H9 (cell line): ENCODE measurements at regions not wholly inside any gene's neighbourhood (a gene's known extent, or its start where the extent isn't known, plus 50 kb on each side); places are given as distances from the start of the nearest gene placed in this dataset.

Experiments used
- DNase-seq: peaks from one replicate; pipeline ENCODE4 v3.0.0-alpha.2; 2017
- H2AFZ ChIP-seq: one replicate; pipeline ENCODE4 v1.6.1; 2013; ENCODE audit warnings: mild to moderate bottlenecking, low read length, control low read depth, moderate library complexity
- H2AK5ac ChIP-seq: 2 replicates; pipeline ENCODE4 v1.6.1; 2013; ENCODE audit warnings: low read length, control low read depth, mixed read lengths; ENCODE audit not compliant: insufficient read length
- H2BK120ac ChIP-seq: one replicate; pipeline ENCODE4 v1.6.1; 2013; ENCODE audit warnings: low read depth, mild to moderate bottlenecking, low read length, control low read depth, inconsistent platforms; ENCODE audit not compliant: poor library complexity, severe bottlenecking
- H2BK12ac ChIP-seq: 2 replicates; pipeline ENCODE4 v1.6.1; 2013; ENCODE audit warnings: low read length, control low read depth, mixed read lengths, low read depth; ENCODE audit not compliant: insufficient read length
- H2BK15ac ChIP-seq: 2 replicates; pipeline ENCODE4 v1.6.1; 2013; ENCODE audit warnings: low read depth, low read length, control low read depth
- H2BK20ac ChIP-seq: one replicate; pipeline ENCODE4 v1.6.1; 2013; ENCODE audit warnings: low read depth, mild to moderate bottlenecking, low read length, control low read depth, inconsistent platforms; ENCODE audit not compliant: poor library complexity, severe bottlenecking
- H2BK5ac ChIP-seq: 2 replicates; pipeline ENCODE4 v1.6.1; 2013; ENCODE audit warnings: low read length, control low read depth, mixed read lengths; ENCODE audit not compliant: insufficient read length
- H3K14ac ChIP-seq: 2 replicates; pipeline ENCODE4 v1.6.1; 2013; ENCODE audit warnings: low read length, control low read depth; ENCODE audit not compliant: insufficient read depth
- H3K18ac ChIP-seq: 2 replicates; pipeline ENCODE4 v1.6.1; 2013; ENCODE audit warnings: low read depth, mild to moderate bottlenecking, mixed read lengths, low read length, control low read depth; ENCODE audit not compliant: insufficient read length
- H3K23ac ChIP-seq: 2 replicates; pipeline ENCODE4 v1.6.1; 2013; ENCODE audit warnings: low read length, control low read depth, mixed read lengths, low read depth; ENCODE audit not compliant: insufficient read length
- H3K23me2 ChIP-seq: 2 replicates; pipeline ENCODE4 v1.6.1; 2013; ENCODE audit warnings: low read depth, mild to moderate bottlenecking, mixed read lengths, low read length, control low read depth; ENCODE audit not compliant: insufficient read length, poor library complexity, severe bottlenecking
- H3K27ac ChIP-seq: 2 replicates; pipeline ENCODE4 v1.5.1; 2013; ENCODE audit warnings: low read length, control low read depth, mixed read lengths, low read depth; ENCODE audit not compliant: insufficient read length
- H3K27me3 ChIP-seq: 2 replicates; pipeline ENCODE4 v1.6.1; 2013; ENCODE audit warnings: low read length, control low read depth, inconsistent platforms; ENCODE audit not compliant: insufficient read depth
- H3K4ac ChIP-seq: 2 replicates; pipeline ENCODE4 v1.6.1; 2013; ENCODE audit warnings: low read depth, mild to moderate bottlenecking, control low read depth, inconsistent platforms, low read length, moderate library complexity
- H3K4me1 ChIP-seq: 2 replicates; pipeline ENCODE4 v1.6.1; 2013; ENCODE audit warnings: low read length, control low read depth, inconsistent platforms; ENCODE audit not compliant: insufficient read depth
- H3K4me2 ChIP-seq: 2 replicates; pipeline ENCODE4 v1.6.1; 2013; ENCODE audit warnings: low read length, control low read depth, mixed read lengths; ENCODE audit not compliant: insufficient read length, insufficient read depth
- H3K56ac ChIP-seq: 2 replicates; pipeline ENCODE4 v1.6.1; 2013; ENCODE audit warnings: low read depth, mild to moderate bottlenecking, mixed read lengths, low read length, control low read depth; ENCODE audit not compliant: insufficient read length
- H3K79me1 ChIP-seq: 2 replicates; pipeline ENCODE4 v1.6.1; 2013; ENCODE audit warnings: low read depth, mild to moderate bottlenecking, moderate library complexity, low read length, control low read depth, inconsistent platforms; ENCODE audit not compliant: insufficient read depth, poor library complexity, severe bottlenecking
- H3K79me2 ChIP-seq: 2 replicates; pipeline ENCODE4 v1.6.1; 2013; ENCODE audit warnings: low read length, control low read depth, inconsistent platforms; ENCODE audit not compliant: insufficient read depth
- H3K9ac ChIP-seq: 2 replicates; pipeline ENCODE4 v1.6.1; 2013; ENCODE audit warnings: low read length, control low read depth, mixed read lengths; ENCODE audit not compliant: insufficient read length; ENCODE audit errors: extremely low read depth
- H3K9me3 ChIP-seq: one replicate; pipeline ENCODE4 v1.6.1; 2013; ENCODE audit warnings: low read depth, low read length, inconsistent platforms; ENCODE audit not compliant: control insufficient read depth
- H3T11ph ChIP-seq: one replicate; pipeline ENCODE4 v1.6.1; 2013; ENCODE audit warnings: mild to moderate bottlenecking, low read length, control low read depth, inconsistent platforms
- H4K20me1 ChIP-seq: one replicate; pipeline ENCODE4 v1.6.1; 2013; ENCODE audit not compliant: control insufficient read depth, insufficient read length, insufficient read depth
- H4K5ac ChIP-seq: 2 replicates; pipeline ENCODE4 v1.6.1; 2013; ENCODE audit warnings: low read depth, mild to moderate bottlenecking, mixed read lengths, low read length, control low read depth; ENCODE audit not compliant: insufficient read length
- H4K8ac ChIP-seq: replicated peaks from 2 replicates; pipeline ENCODE4 v1.6.1; 2013; ENCODE audit warnings: low read length, control low read depth, mixed read lengths, low read depth; ENCODE audit not compliant: insufficient read length
- H4K91ac ChIP-seq: 2 replicates; pipeline ENCODE4 v1.6.1; 2013; ENCODE audit warnings: low read depth, mild to moderate bottlenecking, moderate library complexity, mixed read lengths, low read length, control low read depth; ENCODE audit not compliant: insufficient read length
- H3K27ac Mint-ChIP-seq, 3 experiments: 2 replicates in 2 of 3; 3 replicates in 1 of 3; pipeline ENCODE4 v1.8.0; 2020 to 2021; ENCODE audit warnings: mixed read lengths in 3 of 3, mild to moderate bottlenecking in 1 of 3, moderate library complexity in 1 of 3
- H3K27me3 Mint-ChIP-seq: 2 replicates; pipeline ENCODE4 v1.8.0; 2021; ENCODE audit warnings: low read depth, mild to moderate bottlenecking, moderate library complexity, mixed read lengths
- H3K36me3 Mint-ChIP-seq, 3 experiments: 2 replicates in 2 of 3; 3 replicates in 1 of 3; pipeline ENCODE4 v1.8.0; 2020 to 2021; ENCODE audit warnings: low read depth in 3 of 3, mixed read lengths in 3 of 3; ENCODE audit not compliant: insufficient read depth in 1 of 3
- H3K4me1 Mint-ChIP-seq, 2 experiments: 2 replicates each; pipeline ENCODE4 v1.8.0; 2020; ENCODE audit warnings: mixed read lengths in 2 of 2
- H3K4me3 Mint-ChIP-seq, 2 experiments: 2 replicates in 1 of 2; 3 replicates in 1 of 2; pipeline ENCODE4 v1.8.0; 2020 to 2021; ENCODE audit warnings: mild to moderate bottlenecking in 2 of 2, mixed read lengths in 2 of 2, moderate library complexity in 1 of 2
- H3K9me3 Mint-ChIP-seq, 2 experiments: 2 replicates in 1 of 2; 3 replicates in 1 of 2; pipeline ENCODE4 v1.8.0; 2020; ENCODE audit warnings: mild to moderate bottlenecking in 2 of 2, mixed read lengths in 2 of 2, moderate library complexity in 1 of 2
- CTCF ChIP-seq: fragments of 200-600 bp; sonication (generic); conservative IDR thresholded peaks from 3 replicates; pipeline ENCODE4 v1.8.0; 2021; ENCODE audit warnings: antibody characterized with exemption, mild to moderate bottlenecking

- H3K23me2 ChIP-seq: no peaks in the 10 kb centered on the region
- no peak overlapping the region for H2BK20ac ChIP-seq
- TF ChIP-seq CTCF: no peak
- H3T11ph ChIP-seq: no peak overlapping the region
- H3K9ac ChIP-seq: no peak overlapping the region
- H3K4ac ChIP-seq: no peak overlapping the region
- H3K56ac ChIP-seq: no peak overlapping the region
- no peak overlapping the region for H2BK120ac ChIP-seq
- H4K91ac ChIP-seq: no peak overlapping the region
- H3K27me3 ChIP-seq: no peaks in the 10 kb centered on the region
- no peak overlapping the region for H4K8ac ChIP-seq
- no peak for DNase-seq
- no peak overlapping the region for H3K23ac ChIP-seq
- no peak overlapping the region for H2BK15ac ChIP-seq
- H3K14ac ChIP-seq: no peak overlapping the region
- H2AK5ac ChIP-seq: no peak overlapping the region
- H3K4me2 ChIP-seq: no peak overlapping the region
- Mint-ChIP-seq H3K4me1 (peaks cover 0 to 2% of the 10 kb centered on the region in 2 experiments; a peak in 2 of 4 replicates), H3K27ac (no peak overlapping the region), H3K36me3 (no peaks in the 10 kb centered on the region; a peak in 1 of 7 replicates), H3K9me3 (peaks cover 0 to 3% of the 10 kb centered on the region in 2 experiments; a peak in 2 of 5 replicates), H3K27me3 (no peaks in the 10 kb centered on the region), H3K4me3 (no peak overlapping the region)
- H2BK12ac ChIP-seq: no peak overlapping the region
- no peaks in the 10 kb centered on the region for H3K79me2 ChIP-seq
- H2AFZ ChIP-seq: no peak overlapping the region
- H4K20me1 ChIP-seq: no peaks in the 10 kb centered on the region
- H3K4me1 ChIP-seq: no peaks in the 10 kb centered on the region
- H2BK5ac ChIP-seq: no peak overlapping the region
- no peaks in the 10 kb centered on the region for H3K9me3 ChIP-seq
- H3K27ac ChIP-seq: no peak overlapping the region
- H3K79me1 ChIP-seq: no peaks in the 10 kb centered on the region
- no peak overlapping the region for H4K5ac ChIP-seq
- H3K18ac ChIP-seq: no peak overlapping the region
Observed at GRCh38 chr1:96240438-96240837, 481.1 kb upstream of the PTBP2 start.
